ENCODE measurements at regions not wholly inside any gene's neighbourhood (a gene's known extent, or its start where the extent isn't known, plus 50 kb on each side); places are given as distances from the start of the nearest gene placed in this dataset.
"Not testable (repeated sequence)": the region's sequence is repeated elsewhere in the genome, so short reads cannot be mapped to it uniquely, and the experiment has no call there.

- Histone ChIP-seq H3K9me3 (no peaks in the 10 kb centered on the region), H3K27ac (no peak overlapping the region), H3K4me3 (no peak overlapping the region), H3K27me3 (no peaks in the 10 kb centered on the region), H3K4me1 (no peaks in the 10 kb centered on the region), H3K36me3 (no peaks in the 10 kb centered on the region)
- TF ChIP-seq CTCF (IDR thresholded peaks at IDR 0.05), result no peak
- FAIRE-seq (no peak), DNase-seq (no peak), ATAC-seq (no peak)
- WGBS, 2 donors, result 32 to 49% methylated on average over 4 of the region's 4 CpGs
- intact Hi-C loops (cut with DNase I), result no loop called here
Measured at GRCh38 chr9:73923796-73924195, 573.3 kb upstream of the RORB start.

GRCh38 chr9:73951147-73951546, 546.0 kb upstream of the RORB start:
- no peak for ATAC-seq
- H3K27me3 ChIP-seq, result no peaks in the 10 kb centered on the region
- no peak for FAIRE-seq
- no peaks in the 10 kb centered on the region for H3K36me3 ChIP-seq
- no peak overlapping the region for H3K27ac ChIP-seq
- no peak for DNase-seq
- no peaks in the 10 kb centered on the region for H3K4me1 ChIP-seq
- no peaks in the 10 kb centered on the region for H3K9me3 ChIP-seq
- H3K4me3 ChIP-seq, result no peak overlapping the region
- WGBS, 2 donors, result 25 to 26% methylated on average over 4 of the region's 4 CpGs
- no peak for TF ChIP-seq CTCF (IDR thresholded peaks at IDR 0.05)
- intact Hi-C loops (cut with DNase I), result no loop called here

- WGBS, 2 donors, result 32 to 48% methylated on average over 4 of the region's 4 CpGs
- no peak for FAIRE-seq
- intact Hi-C loops (cut with DNase I), result no loop called here
- ATAC-seq, result no peak
- no peak for TF ChIP-seq CTCF (IDR thresholded peaks at IDR 0.05)
- no peaks in the 10 kb centered on the region for H3K9me3 ChIP-seq
- H3K27me3 ChIP-seq, result no peaks in the 10 kb centered on the region
- no peaks in the 10 kb centered on the region for H3K36me3 ChIP-seq
- no peak for DNase-seq
- no peak overlapping the region for H3K27ac ChIP-seq
- no peak overlapping the region for H3K4me3 ChIP-seq
- H3K4me1 ChIP-seq, result no peaks in the 10 kb centered on the region
Measured at GRCh38 chr9:73962792-73963191, 534.3 kb upstream of the RORB start.

GRCh38 chr9:73969936-73970335, 527.2 kb upstream of the RORB start:
- intact Hi-C loops (cut with DNase I), result no loop called here
- 74 to 90% methylated on average over 1 of the region's 1 CpG for WGBS, 2 donors
- Histone ChIP-seq H3K27me3 (no peaks in the 10 kb centered on the region), H3K27ac (no peak overlapping the region), H3K4me1 (no peaks in the 10 kb centered on the region), H3K36me3 (no peaks in the 10 kb centered on the region), H3K9me3 (no peaks in the 10 kb centered on the region), H3K4me3 (no peak overlapping the region)
- no peak for TF ChIP-seq CTCF (IDR thresholded peaks at IDR 0.05)
- FAIRE-seq (no peak), DNase-seq (no peak), ATAC-seq (no peak)

GRCh38 chr9:73976424-73976823, 520.7 kb upstream of the RORB start:
- 55 to 65% methylated on average over 3 of the region's 3 CpGs for WGBS, 2 donors
- H3K27me3 ChIP-seq; DNase-seq; intact Hi-C loops (cut with DNase I); H3K27ac ChIP-seq; H3K4me1 ChIP-seq; H3K36me3 ChIP-seq; H3K9me3 ChIP-seq; ATAC-seq; FAIRE-seq; H3K4me3 ChIP-seq: not testable (repeated sequence)

- H3K4me1 ChIP-seq, result no peaks in the 10 kb centered on the region
- no peak overlapping the region for H3K27ac ChIP-seq
- H3K9me3 ChIP-seq, result peaks cover 0 to 3% (median 0%) of the 10 kb centered on the region in 4 donors
- intact Hi-C loops (cut with DNase I), result no loop called here
- no peak for DNase-seq
- 39 to 46% methylated on average over 3 of the region's 3 CpGs for WGBS, 2 donors
- H3K4me3 ChIP-seq, result no peak overlapping the region
- TF ChIP-seq CTCF (IDR thresholded peaks at IDR 0.05), result no peak
- H3K36me3 ChIP-seq, result no peaks in the 10 kb centered on the region
- FAIRE-seq, result no peak
- no peaks in the 10 kb centered on the region for H3K27me3 ChIP-seq
- ATAC-seq, result no peak
Measured at GRCh38 chr9:73979894-73980264, 517.3 kb upstream of the RORB start.
